Lung (tissue), 11 donors: ENCODE measurements at regions not wholly inside any gene's neighbourhood (a gene's known extent, or its start where the extent isn't known, plus 50 kb on each side); places are given as distances from the start of the nearest gene placed in this dataset.
"Not testable (repeated sequence)": the region's sequence is repeated elsewhere in the genome, so short reads cannot be mapped to it uniquely, and the experiment has no call there.

ENCODE experiments used
- ATAC-seq: fragments of 200-7000 bp; cut with Tn5 transposase; one replicate; pipeline ENCODE4 v1.9.1; 2020; ENCODE audit warnings: moderate number of reproducible peaks; ENCODE audit not compliant: insufficient read depth, low FRiP score
- DNase-seq, 3 donors: peaks; one replicate each; pipeline ENCODE4 v3.0.0-alpha.2; 2013 to 2017
- H3K27ac ChIP-seq, 2 donors: one replicate each; pipeline ENCODE4 v1.5.1; 2013; ENCODE audit warnings: mild to moderate bottlenecking in 2 of 2, moderate library complexity in 2 of 2, control low read depth in 1 of 2, inconsistent platforms in 1 of 2, low read depth in 1 of 2, low read length in 1 of 2
- H3K27me3 ChIP-seq, 3 donors: one replicate each; pipeline ENCODE4 v1.5.1; 2013; ENCODE audit warnings: low read length in 2 of 3; ENCODE audit not compliant: control insufficient read depth in 3 of 3, insufficient read depth in 3 of 3
- H3K36me3 ChIP-seq, 4 donors: one replicate each; pipeline ENCODE4 v1.5.1; 2013; ENCODE audit warnings: low read length in 4 of 4, mild to moderate bottlenecking in 1 of 4, moderate library complexity in 1 of 4; ENCODE audit not compliant: control insufficient read depth in 4 of 4, insufficient read depth in 4 of 4
- H3K4me1 ChIP-seq, 5 donors: one replicate each; pipeline ENCODE4 v1.5.1; 2013; ENCODE audit warnings: low read length in 5 of 5, mild to moderate bottlenecking in 2 of 5, moderate library complexity in 1 of 5; ENCODE audit not compliant: control insufficient read depth in 5 of 5, insufficient read depth in 5 of 5
- H3K4me3 ChIP-seq: one replicate; pipeline ENCODE4 v1.5.1; 2013; ENCODE audit warnings: mild to moderate bottlenecking, control low read depth, moderate library complexity
- H3K9ac ChIP-seq, 2 donors: one replicate each; pipeline ENCODE4 v1.5.1; 2013; ENCODE audit warnings: low read length in 2 of 2, control low read depth in 1 of 2; ENCODE audit not compliant: insufficient read depth in 1 of 2
- H3K9me3 ChIP-seq, 4 donors: one replicate each; pipeline ENCODE4 v1.5.1; 2013; ENCODE audit warnings: low read length in 3 of 4, mild to moderate bottlenecking in 1 of 4, moderate library complexity in 1 of 4; ENCODE audit not compliant: control insufficient read depth in 4 of 4, insufficient read depth in 3 of 4
- CTCF ChIP-seq: IDR thresholded peaks from 2 replicates; pipeline ENCODE4 v1.5.1; 2012; ENCODE audit warnings: mild to moderate bottlenecking; ENCODE audit errors: control extremely low read depth, extremely low read depth
- WGBS, 2 donors: extraction: QIAGEN DNeasy Blood & Tissue Kit; methylation state at CpG; one replicate each; pipeline ENCODE4 v1.1.7; 2013; 5-methylcytosine and 5-hydroxymethylcytosine counted together
- donor health status: control.
- donor health status: control.
- donor health status: Bipolar disorder and iron deficiency.
- donor health status: healthy.
- donor health status: DM: yes; HTN: yes; CAD: no.

DNA sequence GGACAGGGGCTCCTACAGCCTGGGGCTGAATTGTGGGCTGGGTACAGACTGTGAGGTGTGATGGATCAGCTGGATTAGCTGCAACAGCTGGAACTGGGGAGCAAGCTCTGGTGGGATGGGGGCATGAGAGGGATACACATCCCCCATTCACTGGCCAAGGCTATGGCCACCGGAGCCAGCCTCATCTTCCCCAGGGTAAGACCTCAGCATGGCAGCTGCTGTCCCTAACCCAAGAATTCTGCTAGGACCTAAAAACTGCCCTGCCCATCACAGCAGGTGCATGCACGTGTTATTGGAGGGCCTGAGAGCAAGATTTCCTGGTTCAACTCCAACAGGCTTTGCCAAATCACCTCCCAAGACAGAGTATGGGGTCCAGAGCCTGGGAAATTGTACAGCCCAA, 258.6 kb upstream of the AGTR2 start:
- no peak overlapping the region for H3K4me3 ChIP-seq
- H3K9ac ChIP-seq, result no peak overlapping the region
- H3K27me3 ChIP-seq, result peaks cover 0 to 35% (median 17%) of the 10 kb centered on the region in 3 donors
- WGBS, 2 donors, result 51 to 80% methylated on average over 1 to 2 of the region's 2 CpGs
- H3K27ac ChIP-seq, result no peak overlapping the region
- no peaks in the 10 kb centered on the region for H3K36me3 ChIP-seq
- peaks cover 0 to 3% (median 0%) of the 10 kb centered on the region in 4 donors for H3K9me3 ChIP-seq
- TF ChIP-seq CTCF, result no peak
- ATAC-seq, result no peak
- DNase-seq, result no peak
- H3K4me1 ChIP-seq, result no peaks in the 10 kb centered on the region

DNA sequence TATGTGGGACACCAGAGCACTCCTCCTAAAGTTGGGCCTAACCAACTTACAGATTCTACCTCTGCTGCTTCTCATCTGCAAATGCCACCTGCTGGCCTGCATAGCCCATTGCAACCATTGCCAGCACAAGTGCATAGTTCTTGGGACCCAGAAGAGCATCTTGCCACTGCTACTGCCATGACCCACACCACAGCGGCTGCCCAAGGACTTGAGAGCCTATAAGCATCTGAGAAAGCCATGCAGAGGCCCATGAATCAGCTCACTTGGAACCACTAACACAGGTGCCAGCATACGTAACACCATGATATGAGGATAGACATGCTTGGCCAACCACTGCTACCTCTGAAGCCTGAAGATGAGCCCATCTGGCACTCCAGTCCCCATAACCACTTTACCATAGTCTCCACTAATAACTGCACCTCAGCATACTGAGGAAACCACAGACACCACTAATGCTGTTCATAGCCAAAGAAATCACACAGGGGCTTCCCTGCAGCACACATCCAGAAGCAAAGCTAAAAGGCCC, 258.1 kb upstream of the AGTR2 start:
- H3K4me1 ChIP-seq, result no peaks in the 10 kb centered on the region
- H3K27ac ChIP-seq, result no peak overlapping the region
- TF ChIP-seq CTCF, result no peak
- peaks cover 0 to 3% (median 0%) of the 10 kb centered on the region in 4 donors for H3K9me3 ChIP-seq
- no peaks in the 10 kb centered on the region for H3K36me3 ChIP-seq
- ATAC-seq (no peak), DNase-seq (no peak)
- 72 to 90% methylated on average over 2 of the region's 2 CpGs for WGBS, 2 donors
- no peak overlapping the region for H3K4me3 ChIP-seq
- H3K27me3 ChIP-seq, result peaks cover 0 to 31% (median 17%) of the 10 kb centered on the region in 3 donors
- no peak overlapping the region for H3K9ac ChIP-seq

DNA sequence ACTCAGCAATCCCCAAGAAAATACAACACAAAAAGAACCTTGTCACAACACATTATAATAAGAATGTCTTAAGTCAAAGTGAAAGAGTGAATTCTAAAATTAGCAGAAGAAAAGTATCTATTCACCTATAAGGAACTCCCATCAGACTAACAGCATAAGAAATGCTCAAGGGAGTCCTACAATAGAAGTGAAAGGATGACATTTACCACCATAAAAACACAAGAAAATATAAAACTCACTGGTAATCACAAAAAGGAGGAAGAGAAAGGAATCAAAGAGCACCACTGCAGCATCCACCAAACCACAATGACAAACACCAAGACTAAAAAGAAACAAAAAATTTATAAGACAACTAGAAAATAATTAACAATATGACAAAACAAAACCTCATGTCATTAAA, 257.0 kb upstream of the AGTR2 start:
- TF ChIP-seq CTCF, result no peak
- H3K4me3 ChIP-seq, result no peak overlapping the region
- no peak overlapping the region for H3K27ac ChIP-seq
- H3K27me3 ChIP-seq, result peaks cover 0 to 29% (median 12%) of the 10 kb centered on the region in 3 donors
- DNase-seq (no peak), ATAC-seq (no peak)
- H3K4me1 ChIP-seq, result no peaks in the 10 kb centered on the region
- peaks cover 0 to 3% (median 0%) of the 10 kb centered on the region in 4 donors for H3K9me3 ChIP-seq
- no peak overlapping the region for H3K9ac ChIP-seq
- H3K36me3 ChIP-seq, result no peaks in the 10 kb centered on the region

- H3K27me3 ChIP-seq, result peaks cover 0 to 19% (median 4%) of the 10 kb centered on the region in 3 donors
- DNase-seq, H3K9me3 ChIP-seq, H3K4me3 ChIP-seq, ATAC-seq, H3K4me1 ChIP-seq, H3K36me3 ChIP-seq, H3K27ac ChIP-seq, H3K9ac ChIP-seq: not testable (repeated sequence)
- WGBS, 2 donors, result 70 to 86% methylated on average over 3 of the region's 3 CpGs
Observed at GRCh38 chrX:115915625-115916024, 254.9 kb upstream of the AGTR2 start.
